Trophoblast cell (in vitro differentiated cells and primary cell): ENCODE measurements at regions not wholly inside any gene's neighbourhood (a gene's known extent, or its start where the extent isn't known, plus 50 kb on each side); places are given as distances from the start of the nearest gene placed in this dataset.

Source experiments
- DNase-seq, 2 donors: peaks; one replicate each; pipeline ENCODE4 v3.0.0-alpha.2; 2016
- H2AFZ ChIP-seq: 2 replicates; pipeline ENCODE4 v1.6.1; 2013; ENCODE audit warnings: low read length, moderate library complexity, mild to moderate bottlenecking; ENCODE audit not compliant: insufficient read depth, poor library complexity
- H2AK5ac ChIP-seq: 2 replicates; pipeline ENCODE4 v1.6.1; 2013; ENCODE audit warnings: mild to moderate bottlenecking, low read length
- H2BK120ac ChIP-seq: 2 replicates; pipeline ENCODE4 v1.6.1; 2013; ENCODE audit warnings: low read length, mild to moderate bottlenecking, moderate library complexity; ENCODE audit not compliant: insufficient read depth, poor library complexity
- H2BK12ac ChIP-seq: 2 replicates; pipeline ENCODE4 v1.6.1; 2013; ENCODE audit warnings: mild to moderate bottlenecking, low read length, moderate library complexity
- H2BK5ac ChIP-seq: 2 replicates; pipeline ENCODE4 v1.6.1; 2013; ENCODE audit warnings: low read length, low read depth, moderate library complexity, mild to moderate bottlenecking; ENCODE audit not compliant: poor library complexity
- H3K14ac ChIP-seq: 2 replicates; pipeline ENCODE4 v1.6.1; 2013; ENCODE audit warnings: mild to moderate bottlenecking, low read length
- H3K18ac ChIP-seq: 2 replicates; pipeline ENCODE4 v1.6.1; 2013; ENCODE audit warnings: mild to moderate bottlenecking, low read length
- H3K23ac ChIP-seq: 2 replicates; pipeline ENCODE4 v1.6.1; 2013; ENCODE audit warnings: low read length
- H3K27ac ChIP-seq: 2 replicates; pipeline ENCODE4 v1.5.1; 2013; ENCODE audit warnings: low read depth, mild to moderate bottlenecking, inconsistent platforms, low read length, moderate library complexity
- H3K27me3 ChIP-seq: 2 replicates; pipeline ENCODE4 v1.6.1; 2013; ENCODE audit warnings: inconsistent platforms, mild to moderate bottlenecking, low read length, moderate library complexity; ENCODE audit not compliant: insufficient read depth
- H3K36me3 ChIP-seq, 2 experiments: 1 replicate in 1 of 2; 2 replicates in 1 of 2; pipeline ENCODE4 v1.6.1; 2013; ENCODE audit warnings: low read length in 2 of 2, mild to moderate bottlenecking in 2 of 2, moderate library complexity in 1 of 2; ENCODE audit not compliant: insufficient read depth in 2 of 2, control insufficient read depth in 1 of 2
- H3K4ac ChIP-seq: 2 replicates; pipeline ENCODE4 v1.6.1; 2013; ENCODE audit warnings: low read depth, mild to moderate bottlenecking, low read length, moderate library complexity
- H3K4me1 ChIP-seq, 2 experiments: 1 replicate in 1 of 2; 2 replicates in 1 of 2; pipeline ENCODE4 v1.6.1; 2013; ENCODE audit warnings: low read length in 2 of 2, mild to moderate bottlenecking in 2 of 2, moderate library complexity in 1 of 2; ENCODE audit not compliant: insufficient read depth in 2 of 2, control insufficient read depth in 1 of 2
- H3K4me2 ChIP-seq: 2 replicates; pipeline ENCODE4 v1.6.1; 2013; ENCODE audit warnings: inconsistent platforms, mild to moderate bottlenecking, low read length, moderate library complexity
- H3K4me3 ChIP-seq: 2 replicates; pipeline ENCODE4 v1.5.1; 2013; ENCODE audit warnings: mild to moderate bottlenecking, low read depth, low read length, inconsistent platforms
- H3K79me1 ChIP-seq: one replicate; pipeline ENCODE4 v1.6.1; 2013; ENCODE audit warnings: low read length
- H3K79me2 ChIP-seq: 2 replicates; pipeline ENCODE4 v1.6.1; 2013; ENCODE audit warnings: low read length, mild to moderate bottlenecking; ENCODE audit not compliant: control insufficient read depth, insufficient read depth, poor library complexity
- H3K9ac ChIP-seq: 2 replicates; pipeline ENCODE4 v1.6.1; 2013; ENCODE audit warnings: mild to moderate bottlenecking, low read length
- H3K9me3 ChIP-seq: 2 replicates; pipeline ENCODE4 v1.6.1; 2013; ENCODE audit warnings: low read depth, mild to moderate bottlenecking, control low read depth, inconsistent platforms, low read length; ENCODE audit not compliant: insufficient read depth
- H4K12ac ChIP-seq: 2 replicates; pipeline ENCODE4 v1.6.1; 2013; ENCODE audit warnings: low read depth, mild to moderate bottlenecking, low read length, moderate library complexity
- H4K8ac ChIP-seq: 2 replicates; pipeline ENCODE4 v1.6.1; 2013; ENCODE audit warnings: low read depth, mild to moderate bottlenecking, low read length, moderate library complexity
- H4K91ac ChIP-seq: one replicate; pipeline ENCODE4 v1.6.1; 2013; ENCODE audit warnings: low read depth, mild to moderate bottlenecking, low read length, moderate library complexity
- WGBS: extraction: QIAGEN DNeasy Blood & Tissue Kit; methylation state at CpG from one replicate; pipeline ENCODE4 v1.1.7; 2013; ENCODE audit warnings: missing lambda C conversion rate; ENCODE audit not compliant: insufficient read length, insufficient coverage; ENCODE audit errors: extremely low coverage; 5-methylcytosine and 5-hydroxymethylcytosine counted together

GRCh38 chr6:145286916-145287315 is 448.4 kb downstream of the EPM2A start:
- Histone ChIP-seq H2AK5ac (no peak overlapping the region), H2BK12ac (no peak overlapping the region), H2BK5ac (no peak overlapping the region), H2BK120ac (no peak overlapping the region), H3K36me3 (no peaks in the 10 kb centered on the region), H3K27me3 (no peaks in the 10 kb centered on the region), H4K91ac (no peak overlapping the region), H4K8ac (no peak overlapping the region), H4K12ac (no peak overlapping the region), H3K14ac (no peak overlapping the region), H3K4me1 (no peaks in the 10 kb centered on the region), H3K9me3 (no peaks in the 10 kb centered on the region), H3K79me1 (no peaks in the 10 kb centered on the region), H3K9ac (no peak overlapping the region), H3K23ac (no peak overlapping the region), H3K79me2 (no peaks in the 10 kb centered on the region), H3K27ac (no peak overlapping the region), H3K4me2 (no peak overlapping the region), H2AFZ (no peak overlapping the region), H3K18ac (no peak overlapping the region), H3K4ac (no peak overlapping the region), H3K4me3 (no peak overlapping the region)
- no CpG with 5 or more reads among the region's 1 CpG for WGBS
- no peak for DNase-seq

GRCh38 chr6:145289573-145289972 is 445.7 kb downstream of the EPM2A start:
- Histone ChIP-seq H2AFZ (no peak overlapping the region), H2BK120ac (no peak overlapping the region), H4K12ac (no peak overlapping the region), H3K9me3 (no peaks in the 10 kb centered on the region), H3K27me3 (no peaks in the 10 kb centered on the region), H3K79me2 (no peaks in the 10 kb centered on the region), H2AK5ac (no peak overlapping the region), H3K4me1 (no peaks in the 10 kb centered on the region), H3K4me2 (no peak overlapping the region), H2BK5ac (no peak overlapping the region), H3K36me3 (no peaks in the 10 kb centered on the region), H3K79me1 (no peaks in the 10 kb centered on the region), H3K23ac (no peak overlapping the region), H3K27ac (no peak overlapping the region), H4K8ac (no peak overlapping the region), H3K18ac (no peak overlapping the region), H3K14ac (no peak overlapping the region), H2BK12ac (no peak overlapping the region), H3K4me3 (no peak overlapping the region), H4K91ac (no peak overlapping the region), H3K9ac (no peak overlapping the region), H3K4ac (no peak overlapping the region)
- no peak for DNase-seq
- no CpG with 5 or more reads among the region's 3 CpGs for WGBS

- no peak overlapping the region for H4K8ac ChIP-seq
- no peak overlapping the region for H3K27ac ChIP-seq
Observed at GRCh38 chr6:145290122-145290521, 445.2 kb downstream of the EPM2A start.

DNA sequence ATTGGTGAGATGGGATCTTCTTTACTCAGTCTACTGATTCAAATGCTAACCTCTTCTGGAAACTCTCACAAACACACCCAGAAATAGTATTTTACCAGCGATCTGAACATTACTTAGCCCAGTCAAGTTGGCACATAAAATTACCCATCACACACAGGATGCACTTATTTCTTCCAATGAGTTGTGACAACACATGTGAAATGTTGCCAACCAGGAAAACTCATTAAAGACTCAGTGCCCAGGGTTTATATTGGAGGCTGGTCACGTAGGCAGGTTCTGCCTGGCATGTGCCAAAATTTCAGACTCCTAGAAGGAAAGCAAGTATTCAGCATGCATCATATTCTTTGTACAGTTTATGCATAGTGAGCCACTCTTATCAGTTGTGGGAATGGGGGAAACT is 443.3 kb downstream of the EPM2A start:
- H3K79me1 ChIP-seq = no peaks in the 10 kb centered on the region
- no peak overlapping the region for H2AFZ ChIP-seq
- no peaks in the 10 kb centered on the region for H3K27me3 ChIP-seq
- H4K8ac ChIP-seq = no peak overlapping the region
- H4K12ac ChIP-seq = no peak overlapping the region
- no peaks in the 10 kb centered on the region for H3K4me1 ChIP-seq
- no peak overlapping the region for H3K18ac ChIP-seq
- H3K79me2 ChIP-seq = no peaks in the 10 kb centered on the region
- H4K91ac ChIP-seq = no peak overlapping the region
- H2AK5ac ChIP-seq = no peak overlapping the region
- H2BK5ac ChIP-seq = no peak overlapping the region
- H3K14ac ChIP-seq = no peak overlapping the region
- H3K9ac ChIP-seq = no peak overlapping the region
- H3K36me3 ChIP-seq = no peaks in the 10 kb centered on the region
- DNase-seq = no peak
- H2BK120ac ChIP-seq = no peak overlapping the region
- no peak overlapping the region for H3K4ac ChIP-seq
- no peak overlapping the region for H3K27ac ChIP-seq
- H3K4me2 ChIP-seq = no peak overlapping the region
- no peak overlapping the region for H3K23ac ChIP-seq
- H3K9me3 ChIP-seq = no peaks in the 10 kb centered on the region
- WGBS = no CpG with 5 or more reads among the region's 2 CpGs
- H3K4me3 ChIP-seq = no peak overlapping the region
- no peak overlapping the region for H2BK12ac ChIP-seq

More at GRCh38 chr6:145290122-145290521, 445.2 kb downstream of the EPM2A start:
- Histone ChIP-seq H2BK12ac (no peak overlapping the region), H2BK5ac (no peak overlapping the region), H3K27me3 (no peaks in the 10 kb centered on the region), H3K4ac (no peak overlapping the region), H3K9ac (no peak overlapping the region), H3K18ac (no peak overlapping the region), H4K91ac (no peak overlapping the region), H3K4me2 (no peak overlapping the region), H3K79me2 (no peaks in the 10 kb centered on the region), H2AFZ (no peak overlapping the region), H3K4me3 (no peak overlapping the region), H3K79me1 (no peaks in the 10 kb centered on the region), H3K23ac (no peak overlapping the region), H3K4me1 (no peaks in the 10 kb centered on the region), H3K9me3 (no peaks in the 10 kb centered on the region), H2AK5ac (no peak overlapping the region), H3K36me3 (no peaks in the 10 kb centered on the region), H2BK120ac (no peak overlapping the region), H4K12ac (no peak overlapping the region), H3K14ac (no peak overlapping the region)
- no peak for DNase-seq
- no CpG with 5 or more reads among the region's 2 CpGs for WGBS
